Endothelial cell of umbilical vein (primary cell): ENCODE measurements at regions not wholly inside any gene's neighbourhood (a gene's known extent, or its start where the extent isn't known, plus 50 kb on each side); places are given as distances from the start of the nearest gene placed in this dataset.

ENCODE experiments used
- BruUV-seq: library from RNA; stranded (reverse); fragments of 400-500 nt; replicated peaks from 2 replicates; lab custom pipeline; 2021; lab: Mats Ljungman, UMichigan
- CTCF ChIA-PET: fragments of 300-600, 350-600 bp; sonication (Branson Sonifier 250); formaldehyde crosslinking; loops from one replicate; lab custom pipeline; 2021; ENCODE audit warnings: antibody characterized with exemption, inconsistent platforms; lab: Charles Lee
- POLR2A ChIA-PET: fragments of 300-600, 350-600 bp; sonication (Branson Sonifier 250); formaldehyde crosslinking; loops from one replicate; lab custom pipeline; 2021; ENCODE audit warnings: antibody characterized with exemption, inconsistent platforms; lab: Charles Lee
- DNase-seq: peaks from one replicate; pipeline ENCODE4 v3.0.0-alpha.2; 2011; ENCODE audit warnings: low read depth, low spot score
- FAIRE-seq: peaks from 2 replicates; lab custom pipeline; 2011; peaks lifted over from hg19 to GRCh38; lab: Jason Lieb, UNC
- H2AFZ ChIP-seq: 2 replicates; pipeline ENCODE4 v1.6.0; 2012; ENCODE audit warnings: low read depth, low read length, control low read depth, inconsistent platforms
- H3K27ac ChIP-seq: 2 replicates; pipeline ENCODE4 v1.5.1; 2011; ENCODE audit warnings: low read depth, mild to moderate bottlenecking, control low read depth, low read length, moderate library complexity; ENCODE audit not compliant: insufficient read depth
- H3K27me3 ChIP-seq, 2 experiments: 2 replicates each; pipeline versions ENCODE4 v1.6.0 to v1.6.1; 2011; ENCODE audit warnings: low read length in 2 of 2, mixed read lengths in 1 of 2; ENCODE audit not compliant: control insufficient read depth in 2 of 2, insufficient read depth in 2 of 2
- H3K36me3 ChIP-seq, 2 experiments: 2 replicates in 1 of 2; 3 replicates in 1 of 2; pipeline ENCODE4 v1.5.1; 2011; ENCODE audit warnings: low read length in 2 of 2, mild to moderate bottlenecking in 1 of 2, moderate library complexity in 1 of 2; ENCODE audit not compliant: control insufficient read depth in 2 of 2, insufficient read depth in 2 of 2; ENCODE audit errors: extremely low read depth in 1 of 2
- H3K4me1 ChIP-seq: 3 replicates; pipeline ENCODE4 v1.5.1; 2011; ENCODE audit warnings: mild to moderate bottlenecking, low read length; ENCODE audit not compliant: control insufficient read depth, insufficient read depth; ENCODE audit errors: extremely low read depth
- H3K4me2 ChIP-seq: 2 replicates; pipeline ENCODE4 v1.6.1; 2011; ENCODE audit warnings: low read length, control low read depth, mixed read lengths; ENCODE audit not compliant: insufficient read depth
- H3K4me3 ChIP-seq, 3 experiments: fragments of 200-600 bp in 1 of 3; sonication (generic), shearing (Covaris generic) in 1 of 3; replicated peaks in 1 of 3; 2 replicates each; pipeline ENCODE4 v1.5.1; 2011 to 2016; ENCODE audit warnings: control low read depth in 3 of 3, low read length in 3 of 3, mild to moderate bottlenecking in 2 of 3, inconsistent platforms in 1 of 3, low read depth in 1 of 3, moderate library complexity in 1 of 3; ENCODE audit not compliant: insufficient read depth in 1 of 3
- H3K79me2 ChIP-seq: 2 replicates; pipeline ENCODE4 v1.6.0; 2012; ENCODE audit warnings: low read length, inconsistent platforms; ENCODE audit not compliant: control insufficient read depth, insufficient read depth
- H3K9ac ChIP-seq: replicated peaks from 2 replicates; pipeline ENCODE3; 2011; ENCODE audit warnings: low read length, control low read depth; ENCODE audit not compliant: insufficient read depth; ENCODE audit errors: extremely low read depth
- H3K9me1 ChIP-seq: replicated peaks from 3 replicates; pipeline ENCODE4 v1.6.0; 2011; ENCODE audit warnings: mild to moderate bottlenecking, low read length; ENCODE audit not compliant: control insufficient read depth, insufficient read depth; ENCODE audit errors: extremely low read depth
- H3K9me3 ChIP-seq: replicated peaks from 2 replicates; pipeline ENCODE4 v1.5.1; 2012; ENCODE audit warnings: low read length, inconsistent platforms; ENCODE audit not compliant: control insufficient read depth, insufficient read depth
- H4K20me1 ChIP-seq: replicated peaks from 2 replicates; pipeline ENCODE3; 2011; ENCODE audit warnings: mild to moderate bottlenecking, low read length; ENCODE audit not compliant: control insufficient read depth, insufficient read depth; ENCODE audit errors: extremely low read depth
- CTCF ChIP-seq, 2 donors: IDR thresholded peaks; 1 replicate in 1 of 2; 2 replicates in 1 of 2; pipeline ENCODE4 v1.5.1; 2011; ENCODE audit warnings: low read length in 2 of 2, mild to moderate bottlenecking in 2 of 2, moderate library complexity in 2 of 2, control low read depth in 1 of 2, inconsistent platforms in 1 of 2, low read depth in 1 of 2; ENCODE audit not compliant: insufficient read depth in 1 of 2; ENCODE audit errors: extremely low read depth in 1 of 2
- EZH2 ChIP-seq: IDR thresholded peaks from 2 replicates; pipeline ENCODE4 v1.6.1; 2012; ENCODE audit warnings: borderline replicate concordance, low read depth, mild to moderate bottlenecking, moderate library complexity, low read length, inconsistent platforms; ENCODE audit not compliant: severe bottlenecking
- FOS ChIP-seq: IDR thresholded peaks from 2 replicates; pipeline ENCODE4 v1.6.1; 2011; ENCODE audit warnings: mild to moderate bottlenecking, low read length, moderate library complexity, borderline replicate concordance; ENCODE audit not compliant: insufficient read depth
- GATA2 ChIP-seq: IDR thresholded peaks from 2 replicates; pipeline ENCODE4 v1.7.0; 2011; ENCODE audit warnings: low read depth, mild to moderate bottlenecking, moderate library complexity, mixed read lengths, low read length; ENCODE audit not compliant: insufficient read length, insufficient read depth
- JUN ChIP-seq: IDR thresholded peaks from 2 replicates; pipeline ENCODE4 v1.6.1; 2011; ENCODE audit warnings: borderline replicate concordance, low read depth; ENCODE audit not compliant: insufficient read length, insufficient read depth
- MAX ChIP-seq: IDR thresholded peaks from 2 replicates; pipeline ENCODE4 v1.6.1; 2011; ENCODE audit not compliant: insufficient read depth, insufficient read length
- MYC ChIP-seq: IDR thresholded peaks from one replicate; pipeline ENCODE4 v1.6.1; 2011; ENCODE audit warnings: mild to moderate bottlenecking, low read depth, low read length
- POLR2A ChIP-seq: IDR thresholded peaks from 2 replicates; pipeline ENCODE4 v1.6.1; 2012; ENCODE audit warnings: low read depth, mild to moderate bottlenecking, control low read depth, low read length
- POLR2AphosphoS5 ChIP-seq: IDR thresholded peaks from 2 replicates; pipeline ENCODE4 v1.6.1; 2012; ENCODE audit warnings: low read depth, mild to moderate bottlenecking, control low read depth, low read length, moderate library complexity; ENCODE audit not compliant: insufficient read depth
- dilution Hi-C: fragments of 300-500 bp; cut with MboI; formaldehyde crosslinking; loops from one replicate; pipeline ENCODE4 v1.15.0; 2019; ENCODE audit warnings: low sequenced_read_pairs; ENCODE audit not compliant: extremely low pct_ligation_motif_present
- intact Hi-C: fragments of 100-400 bp; cut with micrococcal nuclease; formaldehyde crosslinking; loops from one replicate; pipeline ENCODE4 v1.10.0; 2022

- dilution Hi-C loops: no loop called here
- Histone ChIP-seq H3K36me3 (no peaks in the 10 kb centered on the region), H2AFZ (no peak overlapping the region), H4K20me1 (no peaks in the 10 kb centered on the region), H3K9me3 (no peaks in the 10 kb centered on the region), H3K79me2 (no peaks in the 10 kb centered on the region), H3K4me2 (no peak overlapping the region), H3K27me3 (no peaks in the 10 kb centered on the region), H3K4me1 (no peaks in the 10 kb centered on the region), H3K9ac (no peak overlapping the region), H3K9me1 (no peaks in the 10 kb centered on the region), H3K27ac (no peak overlapping the region), H3K4me3 (no peak overlapping the region)
- FAIRE-seq: no peak
- no TSS peak for BruUV-seq
- intact Hi-C loops: no loop called here
- no peak for DNase-seq
- no peak for TF ChIP-seq EZH2
- no peak for TF ChIP-seq JUN
- no peak for TF ChIP-seq GATA2
- no peak for TF ChIP-seq MYC
- POLR2A ChIA-PET: no interaction called here
- CTCF ChIA-PET: no interaction called here
These were observed 62.4 kb upstream of the IGSF21 start for GRCh38 chr1:18045203-18045602.

GRCh38 chr1:18045621-18046020 lies 62.0 kb upstream of the IGSF21 start:
- BruUV-seq: no TSS peak
- H3K9ac ChIP-seq: no peak overlapping the region
- H3K36me3 ChIP-seq: no peaks in the 10 kb centered on the region
- H3K4me2 ChIP-seq: no peak overlapping the region
- no peak for TF ChIP-seq CTCF (IDR thresholded peaks at IDR 0.05; ENCODE audit: extremely low read depth in 1 of 2, insufficient read depth in 1 of 2, low read depth in 1 of 2, low read length in 2 of 2)
- no peak for TF ChIP-seq EZH2
- TF ChIP-seq POLR2A: no peak
- TF ChIP-seq MYC: no peak
- no peak for TF ChIP-seq FOS
- no peak for TF ChIP-seq JUN
- no peak for TF ChIP-seq MAX
- TF ChIP-seq GATA2: no peak
- no peak for TF ChIP-seq POLR2AphosphoS5
- no peaks in the 10 kb centered on the region for H3K79me2 ChIP-seq
- H3K9me1 ChIP-seq: no peaks in the 10 kb centered on the region
- no peaks in the 10 kb centered on the region for H3K9me3 ChIP-seq
- no peak overlapping the region for H2AFZ ChIP-seq
- no peaks in the 10 kb centered on the region for H3K27me3 ChIP-seq
- DNase-seq (no peak), FAIRE-seq (no peak)
- intact Hi-C loops (no loop called here), dilution Hi-C loops (no loop called here)
- no peak overlapping the region for H3K4me3 ChIP-seq
- H3K4me1 ChIP-seq: no peaks in the 10 kb centered on the region
- H3K27ac ChIP-seq: no peak overlapping the region
- ChIA-PET POLR2A (no interaction called here), CTCF (no interaction called here)
- no peaks in the 10 kb centered on the region for H4K20me1 ChIP-seq
